ENCODE measurements at regions not wholly inside any gene's neighbourhood (a gene's known extent, or its start where the extent isn't known, plus 50 kb on each side); places are given as distances from the start of the nearest gene placed in this dataset.

- no peak for TF ChIP-seq CTCF (IDR thresholded peaks at IDR 0.05)
- no peak for TF ChIP-seq POLR2A (IDR thresholded peaks at IDR 0.05)
These were observed 175.1 kb downstream of the ACKR3 start for GRCh38 chr2:236744716-236745115.
